Heart left ventricle (tissue), 16 donors: ENCODE measurements at regions not wholly inside any gene's neighbourhood (a gene's known extent, or its start where the extent isn't known, plus 50 kb on each side); places are given as distances from the start of the nearest gene placed in this dataset.

Source experiments
- ATAC-seq, 4 donors: fragments of 200-7000 bp; cut with Tn5 transposase; one replicate each; pipeline ENCODE4 v1.9.1; 2020 to 2022; ENCODE audit warnings: moderate library complexity in 4 of 4, mild to moderate bottlenecking in 3 of 4, moderate number of reproducible peaks in 1 of 4
- DNase-seq, 5 donors: peaks; one replicate each; pipeline ENCODE4 v3.0.0-alpha.2; 2020
- H3K27ac ChIP-seq, 12 donors: fragments of 200-600 bp; sonication (generic) in 4 of 12; one replicate each; pipeline versions ENCODE4 v1.5.0 to v1.8.0; 2016 to 2022; ENCODE audit warnings: mild to moderate bottlenecking in 2 of 12
- H3K27me3 ChIP-seq, 9 donors: fragments of 200-600 bp; sonication (generic) in 2 of 9; one replicate each; pipeline versions ENCODE4 v1.5.1 to v1.8.0; 2016 to 2022; ENCODE audit warnings: mild to moderate bottlenecking in 3 of 9
- H3K36me3 ChIP-seq, 9 donors: fragments of 200-600 bp; sonication (generic) in 2 of 9; one replicate each; pipeline versions ENCODE4 v1.5.0 to v1.8.0; 2018 to 2022; ENCODE audit warnings: mild to moderate bottlenecking in 2 of 9
- H3K4me1 ChIP-seq, 12 donors: fragments of 200-600 bp; sonication (generic) in 4 of 12; one replicate each; pipeline versions ENCODE4 v1.5.0 to v1.8.0; 2016 to 2022; ENCODE audit warnings: mild to moderate bottlenecking in 3 of 12
- H3K4me3 ChIP-seq, 12 donors: fragments of 200-600 bp; sonication (generic) in 4 of 12; one replicate each; pipeline versions ENCODE4 v1.5.0 to v1.8.0; 2017 to 2022; ENCODE audit warnings: mild to moderate bottlenecking in 9 of 12, moderate library complexity in 4 of 12
- H3K9me3 ChIP-seq, 12 donors: fragments of 200-600 bp; sonication (generic) in 4 of 12; one replicate each; pipeline versions ENCODE4 v1.5.0 to v1.8.0; 2016 to 2022; ENCODE audit warnings: mild to moderate bottlenecking in 1 of 12
- CTCF ChIP-seq, 12 donors: fragments of 200-600 bp; sonication (generic) in 4 of 12; IDR thresholded peaks; one replicate each; pipeline versions ENCODE4 v1.5.0 to v1.8.0; 2018 to 2022; ENCODE audit warnings: antibody characterized with exemption in 12 of 12, mild to moderate bottlenecking in 5 of 12
- POLR2A ChIP-seq, 2 donors: fragments of 450-650 bp; IDR thresholded peaks; one replicate each; pipeline ENCODE4 v1.6.1; 2017; ENCODE audit warnings: antibody characterized with exemption in 2 of 2, mild to moderate bottlenecking in 2 of 2, moderate library complexity in 2 of 2
- WGBS, 4 donors: extraction: QIAGEN DNeasy Blood & Tissue Kit in 2 of 4; methylation state at CpG; one replicate each; pipeline versions ENCODE4 v1.1.5 to v1.1.7; 2013 to 2018; 5-methylcytosine and 5-hydroxymethylcytosine counted together
- intact Hi-C, 10 donors: fragments of 100-400 bp; cut with DNase I; formaldehyde crosslinking; loops; one replicate each; pipeline versions ENCODE4 v1.11.1 to v1.14.2; 2022
- donor health status: ischemic (EF 13 %, LVEDD 7.1; RV severe dilation, severe dysfunction).
- donor health status: healthy with polysubstance abuse.
- donor health status: DM: no; HTN: yes; CAD: no.
- donor health status: DM: no; HTN: no; CAD: no.
- donor health status: ischemic (EF 25% LVEDD 6.9; RV normal size, moderate dysfunction).
- donor health status: ischemic (EF 25% LVEDD 5.7; RV mildly dilated, moderate dysfunction).
- donor health status: healthy.
- donor health status: DM: yes; HTN: yes; CAD: no.
- donor health status: ischemic (EF 35%, LVEDD 5.7; RV mildly dilated, moderate dysfunction).
- donor health status: nonischemic (EF 11% LVEDD 7.7; RV severe dilation, severe dysfunction).
- donor health status: DM: yes; HTN: yes; CAD: no.
- donor health status: PGD.
- donor health status: ischemic (EF 29% LVEDD 5.4; RV normal size, mild dysfunction).
- donor health status: nonischemic (EF 23%, LVEDD 6.1; RV moderate dilation, normal function).

GRCh38 chr16:60337671-60338070 is 1603.6 kb upstream of the GOT2 start:
- Histone ChIP-seq H3K27ac (no peak overlapping the region), H3K36me3 (no peaks in the 10 kb centered on the region), H3K4me3 (no peak overlapping the region), H3K27me3 (no peaks in the 10 kb centered on the region), H3K4me1 (no peaks in the 10 kb centered on the region), H3K9me3 (peaks cover 0 to 3% (median 0%) of the 10 kb centered on the region in 12 donors)
- WGBS, 4 donors: 84 to 91% (median 87%) methylated on average over 4 of the region's 4 CpGs
- DNase-seq: no peak
- intact Hi-C loops: no loop called here
- ATAC-seq: no peak
- no peak for TF ChIP-seq CTCF (IDR thresholded peaks at IDR 0.05)
- TF ChIP-seq POLR2A (IDR thresholded peaks at IDR 0.05): no peak

- H3K27me3 ChIP-seq: no peaks in the 10 kb centered on the region
- DNase-seq (no peak), ATAC-seq (no peak)
- H3K9me3 ChIP-seq: no peaks in the 10 kb centered on the region
- WGBS, 4 donors: 44 to 54% (median 48%) methylated on average over 2 of the region's 2 CpGs
- H3K4me3 ChIP-seq: no peak overlapping the region
- H3K27ac ChIP-seq: no peak overlapping the region
- no peak for TF ChIP-seq POLR2A (IDR thresholded peaks at IDR 0.05)
- H3K4me1 ChIP-seq: no peaks in the 10 kb centered on the region
- H3K36me3 ChIP-seq: no peaks in the 10 kb centered on the region
- intact Hi-C loops: no loop called here
These were observed 1597.1 kb upstream of the GOT2 start for GRCh38 chr16:60331168-60331567.

GRCh38 chr16:60329108-60329507 is 1595.0 kb upstream of the GOT2 start:
- no peak overlapping the region for H3K27ac ChIP-seq
- H3K27me3 ChIP-seq: no peaks in the 10 kb centered on the region
- TF ChIP-seq CTCF (IDR thresholded peaks at IDR 0.05) (no peak), POLR2A (IDR thresholded peaks at IDR 0.05) (no peak)
- 79 to 88% (median 83%) methylated on average over 2 of the region's 2 CpGs for WGBS, 4 donors
- intact Hi-C loops: no loop called here
- no peaks in the 10 kb centered on the region for H3K4me1 ChIP-seq
- H3K36me3 ChIP-seq: no peaks in the 10 kb centered on the region
- H3K9me3 ChIP-seq: no peaks in the 10 kb centered on the region
- DNase-seq (no peak), ATAC-seq (no peak)
- H3K4me3 ChIP-seq: no peak overlapping the region

GRCh38 chr16:60328152-60328551 is 1594.0 kb upstream of the GOT2 start:
- 76 to 85% (median 82%) methylated on average over 1 of the region's 1 CpG for WGBS, 4 donors
- no peak for ATAC-seq
- Histone ChIP-seq H3K4me3 (no peak overlapping the region), H3K27ac (no peak overlapping the region), H3K9me3 (peaks cover 0 to under 1% (median 0%) of the 10 kb centered on the region in 12 donors), H3K36me3 (no peaks in the 10 kb centered on the region), H3K4me1 (no peaks in the 10 kb centered on the region), H3K27me3 (no peaks in the 10 kb centered on the region)
- intact Hi-C loops: no loop called here
- TF ChIP-seq POLR2A (IDR thresholded peaks at IDR 0.05) (no peak), CTCF (IDR thresholded peaks at IDR 0.05) (no peak)
- no peak for DNase-seq

- Histone ChIP-seq H3K27me3 (no peaks in the 10 kb centered on the region), H3K9me3 (peaks cover 0 to 6% (median 0%) of the 10 kb centered on the region in 12 donors), H3K36me3 (no peaks in the 10 kb centered on the region), H3K4me3 (no peak overlapping the region), H3K27ac (no peak overlapping the region), H3K4me1 (no peaks in the 10 kb centered on the region)
- WGBS, 4 donors: 84 to 87% (median 86%) methylated on average over 2 of the region's 2 CpGs
- intact Hi-C loops: no loop called here
- ATAC-seq: no peak
- no peak for TF ChIP-seq POLR2A (IDR thresholded peaks at IDR 0.05)
- DNase-seq: no peak
These were observed 1584.4 kb upstream of the GOT2 start for GRCh38 chr16:60318486-60318885.
